ENCODE measurements at regions not wholly inside any gene's neighbourhood (a gene's known extent, or its start where the extent isn't known, plus 50 kb on each side); places are given as distances from the start of the nearest gene placed in this dataset.

DNA sequence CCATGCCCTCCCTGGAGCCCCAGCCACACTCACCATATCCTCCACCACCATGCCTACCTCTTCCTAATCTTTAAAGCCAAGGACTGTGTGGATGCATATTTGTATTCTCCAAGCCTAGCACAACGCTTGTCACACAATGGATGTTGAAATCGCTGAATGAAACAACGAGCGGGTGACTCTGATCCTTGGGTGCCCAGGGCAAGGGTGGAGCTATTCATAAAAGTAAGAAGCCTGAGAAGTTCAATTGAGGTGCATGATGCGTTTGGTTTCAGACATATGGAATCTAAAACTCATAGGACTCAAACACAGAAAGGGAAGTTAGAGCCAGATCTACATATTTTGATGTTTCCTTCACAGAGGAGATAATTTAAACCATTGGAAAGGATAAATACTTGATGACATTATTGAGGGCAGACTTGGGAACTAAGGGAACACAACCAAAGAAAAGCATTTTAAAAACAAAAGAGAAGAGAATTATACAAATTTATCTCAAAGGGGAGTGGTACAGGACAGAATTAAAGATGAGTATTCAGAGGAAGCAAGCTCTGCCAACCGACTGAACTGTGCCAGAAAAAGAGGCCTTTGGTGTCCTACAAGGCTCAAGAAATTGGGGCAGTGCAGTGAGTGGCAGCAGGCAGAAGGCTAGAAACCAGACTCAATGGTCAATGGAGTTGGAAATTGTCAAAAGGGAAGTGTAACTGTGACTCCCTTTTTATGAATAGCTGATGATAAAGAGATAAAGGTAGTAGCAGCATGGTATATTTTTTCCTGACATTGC lies 200.6 kb upstream of the NCKAP5 start:
- no peak for DNase-seq
- H3K36me3 Mint-ChIP-seq (ENCODE audit: insufficient read depth in 2 of 2): no peaks in the 10 kb centered on the region

DNA sequence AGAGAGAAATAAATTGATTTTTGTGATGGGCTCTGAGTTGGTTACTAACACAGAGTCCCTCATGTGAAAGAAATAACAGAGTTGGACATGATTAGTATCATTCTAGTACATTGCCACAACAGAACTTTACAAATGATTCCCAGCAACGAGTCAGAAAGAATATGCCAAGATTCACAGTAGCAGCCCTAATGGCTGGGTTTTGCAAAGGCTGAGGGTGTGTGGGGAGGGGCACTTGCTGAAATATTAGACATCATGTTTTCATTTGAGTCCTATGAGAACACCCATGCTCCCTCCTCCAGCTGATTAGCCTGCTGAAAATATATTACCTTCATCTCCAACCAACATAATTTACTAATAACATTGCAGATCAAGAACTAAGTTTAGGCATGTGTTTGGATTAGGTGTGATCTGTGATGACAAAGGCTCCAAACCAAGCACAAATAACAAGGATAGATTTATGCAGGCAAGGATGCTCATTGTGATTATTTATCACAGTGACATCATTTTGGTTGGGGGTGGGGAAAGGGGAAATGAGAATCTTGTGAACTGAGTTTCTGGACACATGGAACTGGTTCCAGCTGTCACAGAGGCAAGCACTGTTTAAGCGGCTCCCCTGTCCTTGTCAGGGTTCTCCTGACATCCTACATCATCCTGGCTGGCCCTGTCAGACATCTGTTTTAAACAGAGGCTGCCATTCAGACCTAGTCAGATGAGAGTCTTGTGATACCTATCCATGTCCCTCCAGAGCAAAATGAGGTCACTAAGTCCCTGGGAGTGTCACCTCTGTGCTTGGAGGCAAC lies 205.8 kb upstream of the NCKAP5 start:
- H3K27ac Mint-ChIP-seq: no peak overlapping the region
- no peak overlapping the region for H3K4me3 Mint-ChIP-seq
- ATAC-seq (replicated peaks in 1 of 2): no peak
- H3K36me3 Mint-ChIP-seq (ENCODE audit: insufficient read depth in 2 of 2): no peaks in the 10 kb centered on the region
- peaks cover 0 to 2% of the 10 kb centered on the region in 2 donors for H3K9me3 Mint-ChIP-seq
- H3K27me3 Mint-ChIP-seq (ENCODE audit: low read depth): peaks cover 7% of the 10 kb centered on the region
- H3K4me1 Mint-ChIP-seq (ENCODE audit: low read depth): no peaks in the 10 kb centered on the region
- no peak for DNase-seq

More for the DNA sequence above, 200.6 kb upstream of the NCKAP5 start:
- no peak overlapping the region for H3K27ac Mint-ChIP-seq
- ATAC-seq (replicated peaks in 1 of 2): no peak
- peaks cover 0 to 5% of the 10 kb centered on the region in 2 donors for H3K9me3 Mint-ChIP-seq
- H3K4me1 Mint-ChIP-seq (ENCODE audit: low read depth): no peaks in the 10 kb centered on the region
- H3K4me3 Mint-ChIP-seq: no peak overlapping the region
- H3K27me3 Mint-ChIP-seq (ENCODE audit: low read depth): peaks cover 13% of the 10 kb centered on the region

DNA sequence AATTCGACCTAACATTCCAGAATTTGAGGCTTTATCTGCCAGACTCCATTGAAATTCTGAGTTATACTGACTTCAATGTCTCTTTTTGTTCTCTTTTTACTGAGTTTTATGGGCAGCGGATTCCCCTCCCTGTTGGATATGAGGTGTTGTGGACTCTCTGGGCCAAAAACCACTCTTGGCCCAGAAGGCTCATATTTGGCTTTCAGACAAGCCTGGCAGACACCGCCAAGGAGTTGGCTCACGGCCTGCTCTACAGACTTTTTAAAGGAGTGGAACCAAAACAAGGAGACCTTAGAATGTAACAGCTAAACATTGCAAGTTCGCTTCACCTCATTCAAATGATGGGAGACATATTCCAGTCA lies 206.4 kb upstream of the NCKAP5 start:
- H3K4me3 Mint-ChIP-seq: no peak overlapping the region
- H3K9me3 Mint-ChIP-seq: peaks cover 0 to 2% of the 10 kb centered on the region in 2 donors
- no peaks in the 10 kb centered on the region for H3K36me3 Mint-ChIP-seq (ENCODE audit: insufficient read depth in 2 of 2)
- H3K4me1 Mint-ChIP-seq (ENCODE audit: low read depth): no peaks in the 10 kb centered on the region
- ATAC-seq (replicated peaks in 1 of 2) (no peak), DNase-seq (no peak)
- peaks cover 7% of the 10 kb centered on the region for H3K27me3 Mint-ChIP-seq (ENCODE audit: low read depth)
- H3K27ac Mint-ChIP-seq: no peak overlapping the region

DNA sequence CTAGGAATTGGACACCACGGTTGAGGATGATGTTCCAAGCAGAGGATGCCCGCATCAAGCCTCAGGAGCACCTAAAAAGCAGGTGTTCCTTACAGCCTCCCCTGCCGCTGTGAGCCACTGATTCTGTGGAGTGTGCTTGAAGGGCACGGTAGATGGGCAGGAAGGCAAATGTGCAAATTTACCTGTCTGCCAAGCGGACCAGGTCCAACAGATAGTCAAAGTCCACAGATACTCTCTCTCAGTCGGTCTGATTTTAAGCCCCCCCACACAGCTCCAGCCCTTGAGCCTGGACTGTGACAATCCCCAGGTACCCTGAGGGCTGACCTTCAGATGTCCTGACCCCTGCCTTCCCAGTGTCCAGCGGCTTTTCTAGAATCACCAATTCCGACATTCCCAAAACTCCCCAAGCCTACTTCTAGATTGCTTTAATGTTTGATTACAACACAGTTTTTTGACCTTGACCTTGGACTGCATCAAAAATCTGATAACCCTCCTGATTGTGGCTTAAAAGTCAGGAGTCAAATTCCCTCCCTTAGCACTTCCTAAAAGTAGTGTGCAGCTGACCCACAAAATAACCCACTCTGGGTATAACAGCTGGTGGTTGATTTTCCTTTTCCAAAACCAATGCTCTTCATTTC lies 208.8 kb upstream of the NCKAP5 start:
- Mint-ChIP-seq H3K27ac (no peak overlapping the region), H3K36me3 (ENCODE audit: insufficient read depth in 2 of 2) (no peaks in the 10 kb centered on the region), H3K4me3 (no peak overlapping the region), H3K27me3 (ENCODE audit: low read depth) (no peaks in the 10 kb centered on the region), H3K4me1 (ENCODE audit: low read depth) (no peaks in the 10 kb centered on the region), H3K9me3 (no peaks in the 10 kb centered on the region)
- DNase-seq: no peak
- ATAC-seq (replicated peaks in 1 of 2): no peak

DNA sequence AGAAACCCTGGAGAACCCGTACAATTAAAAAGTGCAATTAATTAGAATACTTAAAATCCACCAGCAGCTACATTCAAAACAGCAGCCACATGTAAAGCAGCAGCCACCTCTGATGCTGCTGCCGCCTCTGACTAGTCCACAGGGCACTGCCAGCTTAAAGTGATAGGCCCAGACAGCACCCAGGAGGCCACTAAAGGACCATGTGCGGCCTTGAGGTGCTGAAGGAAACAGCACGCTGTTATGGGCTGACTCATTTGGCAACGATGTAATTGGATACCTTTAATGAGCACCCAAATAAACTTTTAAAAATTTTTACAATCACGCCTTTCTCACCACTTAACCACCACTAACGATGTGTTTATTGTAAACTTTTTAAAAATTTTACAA lies 209.3 kb upstream of the NCKAP5 start:
- H3K27me3 Mint-ChIP-seq (ENCODE audit: low read depth): no peaks in the 10 kb centered on the region
- ATAC-seq (replicated peaks in 1 of 2) (no peak), DNase-seq (no peak)
- no peak overlapping the region for H3K4me3 Mint-ChIP-seq
- no peak overlapping the region for H3K27ac Mint-ChIP-seq
- no peaks in the 10 kb centered on the region for H3K4me1 Mint-ChIP-seq (ENCODE audit: low read depth)
- H3K9me3 Mint-ChIP-seq: no peaks in the 10 kb centered on the region
- no peaks in the 10 kb centered on the region for H3K36me3 Mint-ChIP-seq (ENCODE audit: insufficient read depth in 2 of 2)

DNA sequence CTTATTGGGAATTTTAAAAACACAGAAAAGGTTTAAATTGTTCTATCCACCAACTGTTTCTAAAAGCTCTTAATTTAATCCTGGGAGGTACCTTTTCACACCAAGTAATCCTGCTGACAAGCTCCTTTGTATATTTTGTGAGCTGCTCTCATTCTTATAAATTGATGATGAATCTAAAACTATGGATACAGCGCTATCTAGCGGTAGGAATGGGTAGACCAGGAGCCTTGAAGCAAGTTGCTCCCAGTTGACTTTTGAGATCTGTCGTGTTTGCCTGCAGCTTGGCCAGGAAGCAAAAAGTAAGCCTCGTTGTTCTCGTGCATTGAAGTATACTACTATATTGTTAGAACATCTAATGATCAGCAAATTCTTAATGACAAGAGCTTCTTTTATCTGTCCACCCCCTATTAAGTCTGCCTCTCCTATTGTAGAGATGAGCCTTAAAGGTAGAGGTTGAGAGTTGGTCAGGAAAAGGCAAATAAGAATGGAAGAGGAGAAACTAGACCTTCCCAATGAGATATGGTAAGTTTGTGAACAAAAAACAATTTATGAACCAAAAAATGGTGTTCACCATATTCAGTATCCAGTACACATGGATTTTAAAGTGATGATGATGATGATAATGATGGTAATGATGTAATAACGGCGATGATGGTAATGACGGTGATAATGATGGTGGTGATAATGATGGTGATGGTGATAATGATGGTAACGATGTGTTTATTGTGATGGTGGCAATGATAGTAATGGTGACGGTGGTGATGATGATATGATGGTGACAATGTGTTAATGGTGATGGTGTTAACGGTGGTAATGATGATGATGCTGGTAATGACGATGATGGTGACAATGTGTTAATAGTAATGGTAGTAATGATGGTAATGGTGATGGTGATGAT lies 212.1 kb upstream of the NCKAP5 start:
- Mint-ChIP-seq H3K4me1 (ENCODE audit: low read depth) (no peaks in the 10 kb centered on the region), H3K36me3 (ENCODE audit: insufficient read depth in 2 of 2) (no peaks in the 10 kb centered on the region), H3K27ac (no peak overlapping the region), H3K27me3 (ENCODE audit: low read depth) (no peaks in the 10 kb centered on the region), H3K4me3 (no peak overlapping the region), H3K9me3 (no peaks in the 10 kb centered on the region)
- no peak for ATAC-seq (replicated peaks in 1 of 2)
- DNase-seq: peak; percentile 21 to 24

DNA sequence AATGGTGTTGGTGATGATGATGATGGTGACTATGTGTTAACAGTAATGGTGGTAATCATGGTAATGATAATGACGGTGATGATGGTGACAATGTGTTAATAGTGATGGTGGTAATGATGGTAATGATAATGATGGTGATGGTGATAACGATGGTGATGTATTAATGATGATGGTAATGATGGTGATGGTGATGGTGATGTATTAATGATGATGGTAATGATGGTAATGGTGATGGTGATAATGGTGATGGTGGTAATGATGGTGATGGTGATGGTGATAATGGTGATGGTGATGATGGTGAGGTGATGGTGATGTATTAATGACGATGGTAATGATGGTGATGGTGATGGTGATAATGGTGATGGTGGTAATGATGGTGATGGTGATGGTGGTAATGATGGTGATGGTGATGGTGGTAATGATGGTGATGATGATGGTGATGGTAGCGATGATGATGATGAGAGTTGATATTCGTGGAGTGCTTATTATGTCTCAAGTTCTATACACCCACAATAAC lies 212.8 kb upstream of the NCKAP5 start:
- Mint-ChIP-seq H3K27me3 (ENCODE audit: low read depth) (no peaks in the 10 kb centered on the region), H3K27ac (no peak overlapping the region), H3K4me1 (ENCODE audit: low read depth) (no peaks in the 10 kb centered on the region), H3K9me3 (no peaks in the 10 kb centered on the region), H3K36me3 (ENCODE audit: insufficient read depth in 2 of 2) (no peaks in the 10 kb centered on the region), H3K4me3 (no peak overlapping the region)
- DNase-seq (no peak), ATAC-seq (replicated peaks in 1 of 2) (no peak)

DNA sequence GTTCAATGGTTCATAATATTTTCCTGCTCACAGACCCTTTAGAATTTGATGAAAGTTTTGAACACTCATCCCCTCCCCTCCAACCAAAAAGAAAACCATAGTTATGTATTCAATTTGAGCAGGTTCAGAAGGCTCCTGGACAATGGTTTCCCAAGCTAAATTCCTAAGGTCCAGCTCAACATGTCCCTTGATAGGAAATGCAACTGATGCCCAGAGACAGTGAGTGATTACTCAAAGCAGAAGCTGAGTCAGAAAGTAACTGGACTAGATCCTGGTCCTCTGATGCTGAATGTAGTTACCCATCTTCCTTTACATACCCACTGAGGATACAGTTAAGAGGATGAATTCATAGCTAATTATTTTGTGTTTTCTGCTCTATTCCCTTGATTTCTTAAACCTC lies 218.9 kb upstream of the NCKAP5 start:
- no peaks in the 10 kb centered on the region for H3K4me1 Mint-ChIP-seq (ENCODE audit: low read depth)
- DNase-seq (no peak), ATAC-seq (replicated peaks in 1 of 2) (no peak)
- H3K27ac Mint-ChIP-seq: no peak overlapping the region
- H3K4me3 Mint-ChIP-seq: no peak overlapping the region
- peaks cover 0 to 2% of the 10 kb centered on the region in 2 donors for H3K9me3 Mint-ChIP-seq
- H3K27me3 Mint-ChIP-seq (ENCODE audit: low read depth): peaks cover 10% of the 10 kb centered on the region
- H3K36me3 Mint-ChIP-seq (ENCODE audit: insufficient read depth in 2 of 2): no peaks in the 10 kb centered on the region

DNA sequence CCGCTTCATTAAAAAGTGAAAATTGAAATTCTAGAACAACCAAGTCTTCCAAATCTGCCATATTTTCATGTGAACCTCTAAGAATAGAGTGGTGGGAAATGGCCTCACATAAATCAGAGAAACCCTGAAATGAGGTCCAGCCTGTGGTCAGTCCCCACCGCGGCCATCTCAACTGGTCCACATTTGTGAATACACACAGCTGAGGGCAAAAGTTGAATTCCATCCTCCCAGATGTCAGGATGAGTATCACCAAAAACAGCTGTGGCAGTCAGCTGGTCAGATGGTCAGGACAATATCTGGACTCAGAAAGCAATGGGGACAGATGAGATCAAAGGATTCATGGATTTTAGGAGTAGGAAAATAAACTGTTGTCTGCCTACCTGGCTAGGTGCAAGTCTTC lies 219.4 kb upstream of the NCKAP5 start:
- H3K4me3 Mint-ChIP-seq: no peak overlapping the region

DNA sequence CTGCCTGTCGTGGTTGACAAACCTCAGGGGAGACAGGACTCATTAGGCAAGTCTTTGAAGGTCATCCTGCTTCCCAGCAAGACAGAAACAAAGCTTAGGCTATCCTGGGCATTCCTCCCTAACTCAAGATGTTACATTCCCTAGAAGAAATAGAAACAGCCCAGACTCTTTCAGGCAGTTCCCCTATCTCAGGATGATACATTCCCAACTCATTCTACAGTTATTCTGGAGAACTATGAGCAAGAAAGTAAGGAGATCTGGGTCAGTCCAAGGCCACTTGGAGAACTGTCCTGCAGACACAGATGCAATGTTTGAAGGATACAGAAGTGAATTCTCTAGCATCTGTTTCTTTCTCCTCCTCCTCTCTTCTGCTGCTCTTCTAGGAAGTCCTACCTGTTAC lies 220.1 kb upstream of the NCKAP5 start:
- DNase-seq (no peak), ATAC-seq (replicated peaks in 1 of 2) (no peak)
- Mint-ChIP-seq H3K4me1 (ENCODE audit: low read depth) (no peaks in the 10 kb centered on the region), H3K27me3 (ENCODE audit: low read depth) (peaks cover 10% of the 10 kb centered on the region), H3K36me3 (ENCODE audit: insufficient read depth in 2 of 2) (no peaks in the 10 kb centered on the region), H3K4me3 (no peak overlapping the region), H3K9me3 (peaks cover 0 to 2% of the 10 kb centered on the region in 2 donors), H3K27ac (no peak overlapping the region)

More for the DNA sequence above, 219.4 kb upstream of the NCKAP5 start:
- ATAC-seq (replicated peaks in 1 of 2) (no peak), DNase-seq (no peak)
- H3K27ac Mint-ChIP-seq: no peak overlapping the region
- H3K4me1 Mint-ChIP-seq (ENCODE audit: low read depth): no peaks in the 10 kb centered on the region
- peaks cover 0 to 2% of the 10 kb centered on the region in 2 donors for H3K9me3 Mint-ChIP-seq
- H3K36me3 Mint-ChIP-seq (ENCODE audit: insufficient read depth in 2 of 2): no peaks in the 10 kb centered on the region
- peaks cover 10% of the 10 kb centered on the region for H3K27me3 Mint-ChIP-seq (ENCODE audit: low read depth)

DNA sequence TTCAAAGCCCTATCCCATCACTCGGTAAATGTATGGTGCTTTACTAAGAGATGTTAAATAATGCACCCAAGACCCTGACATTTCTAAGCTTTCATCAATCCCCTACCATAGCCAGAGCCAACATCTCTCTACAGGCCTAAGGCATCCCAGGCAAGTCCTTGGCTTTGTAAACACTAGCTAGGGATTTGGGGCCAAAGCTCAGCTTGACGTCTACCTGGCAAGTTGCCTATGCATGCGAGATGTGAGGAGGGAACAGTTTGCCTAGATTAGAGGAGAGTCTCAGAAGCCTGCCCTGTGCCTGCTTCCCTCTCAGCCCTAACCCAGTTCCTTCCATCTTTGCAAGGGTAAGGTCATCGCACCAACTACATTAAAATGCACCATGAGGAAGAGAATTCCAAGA lies 221.5 kb upstream of the NCKAP5 start:
- Mint-ChIP-seq H3K4me1 (ENCODE audit: low read depth) (no peaks in the 10 kb centered on the region), H3K9me3 (peaks cover 3 to 12% of the 10 kb centered on the region in 2 donors), H3K36me3 (ENCODE audit: insufficient read depth in 2 of 2) (peaks cover 3 to 4% of the 10 kb centered on the region in 2 donors), H3K27me3 (ENCODE audit: low read depth) (peaks cover 10% of the 10 kb centered on the region), H3K4me3 (no peak overlapping the region), H3K27ac (no peak overlapping the region)
- ATAC-seq (replicated peaks in 1 of 2) (no peak), DNase-seq (no peak)

DNA sequence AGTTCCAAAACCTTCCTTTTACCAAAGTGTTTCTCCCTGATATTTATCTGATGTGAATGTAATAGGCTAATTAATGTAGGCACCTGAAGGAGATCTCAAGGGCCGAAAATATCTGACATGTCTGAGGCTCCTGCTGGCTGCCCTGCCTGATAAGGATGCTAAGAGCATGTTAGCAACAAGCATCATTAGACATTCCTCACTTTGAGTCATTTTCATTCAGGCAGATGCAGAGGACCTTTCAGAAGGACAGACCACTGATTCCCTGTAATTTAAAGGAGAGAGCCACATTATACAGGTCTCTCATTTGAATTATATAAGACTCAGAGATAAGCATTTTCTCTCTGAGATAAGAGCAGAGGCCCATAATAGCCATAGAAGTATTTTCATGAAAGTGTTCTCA lies 222.4 kb upstream of the NCKAP5 start:
- H3K4me3 Mint-ChIP-seq: no peak overlapping the region
- no peaks in the 10 kb centered on the region for H3K4me1 Mint-ChIP-seq (ENCODE audit: low read depth)
- DNase-seq (no peak), ATAC-seq (replicated peaks in 1 of 2) (no peak)
- H3K9me3 Mint-ChIP-seq: peaks cover 3 to 12% of the 10 kb centered on the region in 2 donors
- peaks cover 10% of the 10 kb centered on the region for H3K27me3 Mint-ChIP-seq (ENCODE audit: low read depth)
- peaks cover 3 to 4% of the 10 kb centered on the region in 2 donors for H3K36me3 Mint-ChIP-seq (ENCODE audit: insufficient read depth in 2 of 2)
- no peak overlapping the region for H3K27ac Mint-ChIP-seq
